ENCODE measurements at regions not wholly inside any gene's neighbourhood (a gene's known extent, or its start where the extent isn't known, plus 50 kb on each side); places are given as distances from the start of the nearest gene placed in this dataset.
"Not testable (repeated sequence)": the region's sequence is repeated elsewhere in the genome, so short reads cannot be mapped to it uniquely, and the experiment has no call there.

DNA sequence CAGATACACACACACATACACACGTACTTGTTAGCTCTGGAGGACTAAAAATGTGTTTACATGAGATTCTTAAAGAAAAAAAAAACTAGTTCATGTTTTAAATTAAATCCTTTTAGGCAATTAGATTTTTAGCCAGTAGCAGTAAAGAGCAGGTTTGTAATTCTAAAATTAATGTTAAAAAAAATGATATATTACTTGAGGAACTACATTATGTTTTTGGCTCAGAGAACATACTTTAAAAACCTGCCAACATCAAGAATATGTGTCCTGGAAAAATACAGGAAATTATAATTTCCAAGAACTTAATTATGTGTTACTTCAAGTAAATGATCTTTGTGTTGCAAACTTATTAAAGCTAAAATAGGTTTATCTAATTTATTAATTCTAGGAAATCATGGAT is 594.3 kb upstream of the PCDH7 start:
- Mint-ChIP-seq H3K9me3 (no peaks in the 10 kb centered on the region; the same call in 1 of the 2 replicates), H3K36me3 (ENCODE audit: low read depth) (no peaks in the 10 kb centered on the region), H3K4me1 (ENCODE audit: low read depth) (no peaks in the 10 kb centered on the region), H3K4me3 (no peak overlapping the region), H3K27ac (no peak overlapping the region), H3K27me3 (ENCODE audit: insufficient read depth) (no peaks in the 10 kb centered on the region)
- DNase-seq: no peak
- TF ChIP-seq, protein P1, sequence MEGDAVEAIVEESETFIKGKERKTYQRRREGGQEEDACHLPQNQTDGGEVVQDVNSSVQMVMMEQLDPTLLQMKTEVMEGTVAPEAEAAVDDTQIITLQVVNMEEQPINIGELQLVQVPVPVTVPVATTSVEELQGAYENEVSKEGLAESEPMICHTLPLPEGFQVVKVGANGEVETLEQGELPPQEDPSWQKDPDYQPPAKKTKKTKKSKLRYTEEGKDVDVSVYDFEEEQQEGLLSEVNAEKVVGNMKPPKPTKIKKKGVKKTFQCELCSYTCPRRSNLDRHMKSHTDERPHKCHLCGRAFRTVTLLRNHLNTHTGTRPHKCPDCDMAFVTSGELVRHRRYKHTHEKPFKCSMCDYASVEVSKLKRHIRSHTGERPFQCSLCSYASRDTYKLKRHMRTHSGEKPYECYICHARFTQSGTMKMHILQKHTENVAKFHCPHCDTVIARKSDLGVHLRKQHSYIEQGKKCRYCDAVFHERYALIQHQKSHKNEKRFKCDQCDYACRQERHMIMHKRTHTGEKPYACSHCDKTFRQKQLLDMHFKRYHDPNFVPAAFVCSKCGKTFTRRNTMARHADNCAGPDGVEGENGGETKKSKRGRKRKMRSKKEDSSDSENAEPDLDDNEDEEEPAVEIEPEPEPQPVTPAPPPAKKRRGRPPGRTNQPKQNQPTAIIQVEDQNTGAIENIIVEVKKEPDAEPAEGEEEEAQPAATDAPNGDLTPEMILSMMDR (IDR thresholded peaks at IDR 0.05): no peak

DNA sequence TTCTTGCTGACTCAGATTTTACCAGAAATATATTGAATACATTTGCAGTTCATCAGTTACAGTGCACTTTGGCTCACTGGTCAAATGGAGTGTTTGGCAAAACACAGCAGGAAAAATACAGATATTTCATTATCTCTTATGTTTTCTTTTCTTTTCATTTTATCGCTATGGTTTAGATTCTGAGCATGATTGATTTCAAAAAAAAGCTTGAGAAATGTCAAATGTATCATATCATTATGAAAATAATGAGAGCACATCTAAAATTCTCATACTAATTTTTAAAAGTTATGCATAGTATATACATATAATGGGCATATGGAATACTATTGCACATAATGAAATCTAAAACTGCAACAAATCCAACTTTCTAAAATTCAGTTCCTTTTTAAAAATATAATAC is 593.8 kb upstream of the PCDH7 start:
- DNase-seq: no peak
- H3K9me3 Mint-ChIP-seq: no peaks in the 10 kb centered on the region; the same call in 1 of the 2 replicates
- H3K27me3 Mint-ChIP-seq (ENCODE audit: insufficient read depth): no peaks in the 10 kb centered on the region
- H3K4me3 Mint-ChIP-seq: no peak overlapping the region
- no peak overlapping the region for H3K27ac Mint-ChIP-seq
- H3K36me3 Mint-ChIP-seq (ENCODE audit: low read depth): no peaks in the 10 kb centered on the region
- H3K4me1 Mint-ChIP-seq (ENCODE audit: low read depth): no peaks in the 10 kb centered on the region
- TF ChIP-seq, protein P1 (IDR thresholded peaks at IDR 0.05): no peak

DNA sequence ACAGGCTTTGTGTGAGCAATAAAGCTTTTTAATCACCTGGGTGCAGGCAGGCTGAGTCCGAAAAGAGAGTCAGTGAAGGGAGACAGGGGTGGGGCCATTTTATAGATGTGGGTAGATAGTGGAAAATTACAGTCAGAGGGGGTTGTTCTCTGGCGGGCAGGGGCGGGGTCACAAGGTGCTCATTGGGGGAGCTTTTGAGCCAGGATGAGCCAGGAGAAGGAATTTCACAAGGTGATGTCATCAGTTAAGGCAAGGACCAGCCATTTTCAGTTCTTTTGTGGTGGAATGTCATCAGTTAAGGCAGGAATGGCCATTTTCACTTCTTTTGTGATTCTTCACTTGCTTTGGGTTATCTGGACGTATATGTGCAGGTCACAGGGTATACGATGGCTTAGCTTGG is 571.3 kb upstream of the PCDH7 start:
- H3K27ac Mint-ChIP-seq; H3K4me1 Mint-ChIP-seq (ENCODE audit: low read depth); DNase-seq; H3K4me3 Mint-ChIP-seq; H3K27me3 Mint-ChIP-seq (ENCODE audit: insufficient read depth); H3K36me3 Mint-ChIP-seq (ENCODE audit: low read depth): not testable (repeated sequence)
- peaks cover 22% of the 10 kb centered on the region for H3K9me3 Mint-ChIP-seq

DNA sequence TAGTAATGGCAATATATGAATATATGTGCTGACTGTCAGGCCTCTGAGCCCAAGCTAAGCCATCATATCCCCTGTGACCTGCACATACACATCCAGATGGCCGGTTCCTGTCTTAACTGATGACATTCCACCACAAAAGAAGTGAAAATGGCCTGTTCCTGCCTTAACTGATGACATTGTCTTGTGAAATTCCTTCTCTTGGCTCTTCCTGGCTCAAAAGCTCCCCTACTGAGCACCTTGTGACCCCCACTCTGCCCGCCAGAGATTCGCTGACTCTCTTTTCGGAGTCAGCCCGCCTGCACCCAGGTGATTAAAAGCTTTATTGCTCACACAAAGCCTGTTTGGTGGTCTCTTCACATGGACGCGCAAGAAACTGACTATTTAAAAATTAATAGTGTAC is 570.6 kb upstream of the PCDH7 start:
- H3K4me3 Mint-ChIP-seq; DNase-seq; H3K4me1 Mint-ChIP-seq (ENCODE audit: low read depth); H3K27ac Mint-ChIP-seq; H3K27me3 Mint-ChIP-seq (ENCODE audit: insufficient read depth); H3K36me3 Mint-ChIP-seq (ENCODE audit: low read depth): not testable (repeated sequence)
- H3K9me3 Mint-ChIP-seq: peaks cover 27% of the 10 kb centered on the region

DNA sequence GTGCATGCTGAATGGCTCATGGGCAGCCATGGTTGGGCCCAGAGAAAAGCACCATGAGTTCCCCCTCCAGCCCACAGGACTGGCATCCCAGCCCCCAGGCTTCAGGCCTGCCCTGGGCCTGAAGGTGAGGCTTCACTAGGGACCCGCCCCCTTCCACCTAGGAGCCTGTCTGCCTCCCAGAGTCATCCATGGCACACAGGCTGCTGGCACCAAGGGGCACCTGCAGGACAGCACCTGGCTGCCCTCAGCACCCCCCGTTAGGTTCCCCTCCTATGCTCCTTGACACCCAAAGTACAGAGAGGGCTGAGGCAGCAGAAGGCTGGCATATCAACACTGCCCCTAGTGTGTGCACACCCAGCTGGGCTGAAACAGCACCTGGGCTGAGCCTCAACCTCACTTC is 566.7 kb upstream of the PCDH7 start:
- no peak overlapping the region for H3K27ac Mint-ChIP-seq
- no peak for DNase-seq
- TF ChIP-seq, protein P1 (IDR thresholded peaks at IDR 0.05): no peak
- peaks cover 1% of the 10 kb centered on the region; the same call in 1 of the 2 replicates for H3K27me3 Mint-ChIP-seq (ENCODE audit: insufficient read depth)
- no peaks in the 10 kb centered on the region for H3K4me1 Mint-ChIP-seq (ENCODE audit: low read depth)
- no peak overlapping the region for H3K4me3 Mint-ChIP-seq
- no peaks in the 10 kb centered on the region for H3K36me3 Mint-ChIP-seq (ENCODE audit: low read depth)
- peaks cover 28% of the 10 kb centered on the region for H3K9me3 Mint-ChIP-seq

DNA sequence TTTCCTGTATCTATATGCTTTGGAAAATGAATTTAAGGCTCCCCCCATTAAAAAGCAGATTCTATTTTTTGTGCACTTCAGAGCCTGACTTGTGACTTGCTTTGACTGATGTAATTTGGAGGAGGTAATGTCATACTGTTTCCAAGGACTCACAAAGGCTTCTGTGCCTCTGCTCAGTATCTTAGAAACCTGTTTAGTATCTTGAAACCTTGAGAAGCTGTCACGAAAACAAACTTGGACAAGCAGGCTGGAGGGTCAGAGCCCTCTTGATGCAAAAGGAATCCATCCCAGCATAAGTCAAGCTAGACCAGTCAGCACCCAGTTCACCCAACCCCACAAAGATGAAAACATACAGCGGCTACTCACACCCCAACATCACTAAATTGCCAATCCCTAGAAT is 560.0 kb upstream of the PCDH7 start:
- H3K9me3 Mint-ChIP-seq: peaks cover 7% of the 10 kb centered on the region
- no peaks in the 10 kb centered on the region for H3K27me3 Mint-ChIP-seq (ENCODE audit: insufficient read depth)
- H3K4me3 Mint-ChIP-seq: no peak overlapping the region
- no peaks in the 10 kb centered on the region for H3K36me3 Mint-ChIP-seq (ENCODE audit: low read depth)
- TF ChIP-seq, protein P1 (IDR thresholded peaks at IDR 0.05): no peak
- H3K27ac Mint-ChIP-seq: no peak overlapping the region
- no peak for DNase-seq
- no peaks in the 10 kb centered on the region for H3K4me1 Mint-ChIP-seq (ENCODE audit: low read depth)

DNA sequence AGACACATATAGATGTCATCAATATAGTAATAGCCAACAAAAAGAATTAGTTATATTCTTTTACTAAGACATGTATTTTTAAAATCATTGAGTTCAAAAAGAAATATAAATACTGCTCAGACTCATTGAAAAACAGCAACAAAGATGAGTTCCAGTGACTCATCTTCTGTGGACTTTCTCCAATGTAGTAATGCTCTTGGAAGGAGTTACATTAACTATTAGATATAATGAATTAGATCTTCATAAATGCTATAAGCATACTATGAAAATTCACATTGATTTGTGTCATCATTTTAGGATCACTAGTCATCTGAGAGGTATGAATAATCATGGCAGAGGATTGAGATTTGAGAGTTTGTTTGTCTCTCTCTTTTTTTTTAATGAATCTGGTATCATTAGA is 547.8 kb upstream of the PCDH7 start:
- Mint-ChIP-seq H3K4me1 (ENCODE audit: low read depth) (no peaks in the 10 kb centered on the region), H3K36me3 (ENCODE audit: low read depth) (no peaks in the 10 kb centered on the region), H3K27ac (no peak overlapping the region), H3K4me3 (no peak overlapping the region), H3K27me3 (ENCODE audit: insufficient read depth) (no peaks in the 10 kb centered on the region), H3K9me3 (peaks cover 13% of the 10 kb centered on the region)
- TF ChIP-seq, protein P1 (IDR thresholded peaks at IDR 0.05): no peak
- DNase-seq: no peak

Measured in HFFc6 (cell line).